Activated CD4-positive, alpha-beta memory T cell treated with anti-CD3 and anti-CD28 coated beads, Interleukin-2, amount 10 ng/mL, durations not matched to agents 7 days and 5 days (primary cell): ENCODE measurements at regions not wholly inside any gene's neighbourhood (a gene's known extent, or its start where the extent isn't known, plus 50 kb on each side); places are given as distances from the start of the nearest gene placed in this dataset.
"Not testable (repeated sequence)": the region's sequence is repeated elsewhere in the genome, so short reads cannot be mapped to it uniquely, and the experiment has no call there.

ENCODE experiments used
- CTCF ChIA-PET: fragments of 350-600 bp; sonication (Branson Sonifier 250); formaldehyde crosslinking; loops from one replicate; lab custom pipeline; 2021; ENCODE audit warnings: antibody characterized with exemption, inconsistent platforms; lab: Charles Lee
- POLR2A ChIA-PET: fragments of 350-600 bp; sonication (Branson Sonifier 250); formaldehyde crosslinking; loops from one replicate; lab custom pipeline; 2021; ENCODE audit warnings: antibody characterized with exemption; lab: Charles Lee
- DNase-seq: peaks from one replicate; pipeline ENCODE4 v3.0.0-alpha.2; 2020
- H3K27ac Mint-ChIP-seq: one replicate; pipeline ENCODE4 v1.8.0; 2021; ENCODE audit warnings: mild to moderate bottlenecking, mixed read lengths
- H3K27me3 Mint-ChIP-seq: one replicate; pipeline ENCODE4 v1.8.0; 2021; ENCODE audit warnings: mixed read lengths
- H3K36me3 Mint-ChIP-seq: one replicate; pipeline ENCODE4 v1.8.0; 2021; ENCODE audit warnings: low read depth, mixed read lengths
- H3K4me1 Mint-ChIP-seq: one replicate; pipeline ENCODE4 v1.8.0; 2021; ENCODE audit warnings: mixed read lengths
- H3K4me3 Mint-ChIP-seq: one replicate; pipeline ENCODE4 v1.8.0; 2021; ENCODE audit warnings: mild to moderate bottlenecking, mixed read lengths
- H3K9me3 Mint-ChIP-seq: one replicate; pipeline ENCODE4 v1.8.0; 2021; ENCODE audit warnings: mixed read lengths

DNA sequence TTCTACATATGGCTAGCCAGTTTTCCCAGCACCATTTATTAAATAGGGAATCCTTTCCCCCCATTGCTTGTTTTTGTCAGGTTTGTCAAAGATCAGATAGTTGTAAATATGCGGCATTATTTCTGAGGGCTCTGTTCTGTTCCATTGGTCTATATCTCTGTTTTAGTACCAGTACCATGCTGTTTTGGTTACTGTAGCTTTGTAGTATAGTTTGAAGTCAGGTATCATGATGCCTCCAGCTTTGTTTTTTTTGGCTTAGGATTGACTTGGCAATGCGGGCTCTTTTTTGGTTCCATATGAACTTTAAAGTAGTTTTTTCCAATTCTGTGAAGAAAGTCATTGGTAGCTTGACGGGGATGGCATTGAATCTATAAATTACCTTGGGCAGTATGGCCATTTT lies 60.0 kb upstream of the GPC3 start:
- DNase-seq, H3K4me3 Mint-ChIP-seq, POLR2A ChIA-PET, H3K4me1 Mint-ChIP-seq, CTCF ChIA-PET, H3K36me3 Mint-ChIP-seq, H3K27me3 Mint-ChIP-seq, H3K27ac Mint-ChIP-seq, H3K9me3 Mint-ChIP-seq: not testable (repeated sequence)

GRCh38 chrX:134067107-134067506 lies 81.7 kb upstream of the GPC3 start:
- CTCF ChIA-PET, H3K4me3 Mint-ChIP-seq, H3K36me3 Mint-ChIP-seq, H3K4me1 Mint-ChIP-seq, POLR2A ChIA-PET, H3K9me3 Mint-ChIP-seq, H3K27me3 Mint-ChIP-seq, DNase-seq, H3K27ac Mint-ChIP-seq: not testable (repeated sequence)

GRCh38 chrX:134071899-134072298 lies 86.5 kb upstream of the GPC3 start:
- CTCF ChIA-PET, POLR2A ChIA-PET, H3K27me3 Mint-ChIP-seq: not testable (repeated sequence)

GRCh38 chrX:134073341-134073740 lies 87.9 kb upstream of the GPC3 start:
- no peak for DNase-seq
- Mint-ChIP-seq H3K9me3 (peaks cover 3% of the 10 kb centered on the region), H3K27me3 (no peaks in the 10 kb centered on the region), H3K36me3 (no peaks in the 10 kb centered on the region), H3K27ac (no peak overlapping the region), H3K4me1 (no peaks in the 10 kb centered on the region), H3K4me3 (no peak overlapping the region)
- ChIA-PET POLR2A (no interaction called here), CTCF (no interaction called here)

More at GRCh38 chrX:134071899-134072298, 86.5 kb upstream of the GPC3 start:
- not testable (repeated sequence) for H3K4me1 Mint-ChIP-seq, H3K27ac Mint-ChIP-seq, H3K9me3 Mint-ChIP-seq, H3K4me3 Mint-ChIP-seq, DNase-seq, H3K36me3 Mint-ChIP-seq

GRCh38 chrX:134074151-134074550 lies 88.8 kb upstream of the GPC3 start:
- no peak for DNase-seq
- H3K27me3 Mint-ChIP-seq = no peaks in the 10 kb centered on the region
- H3K36me3 Mint-ChIP-seq = no peaks in the 10 kb centered on the region
- POLR2A ChIA-PET = no interaction called here
- H3K9me3 Mint-ChIP-seq = peaks cover 3% of the 10 kb centered on the region
- H3K27ac Mint-ChIP-seq = no peak overlapping the region
- no peak overlapping the region for H3K4me3 Mint-ChIP-seq
- H3K4me1 Mint-ChIP-seq = no peaks in the 10 kb centered on the region
- CTCF ChIA-PET = no interaction called here

DNA sequence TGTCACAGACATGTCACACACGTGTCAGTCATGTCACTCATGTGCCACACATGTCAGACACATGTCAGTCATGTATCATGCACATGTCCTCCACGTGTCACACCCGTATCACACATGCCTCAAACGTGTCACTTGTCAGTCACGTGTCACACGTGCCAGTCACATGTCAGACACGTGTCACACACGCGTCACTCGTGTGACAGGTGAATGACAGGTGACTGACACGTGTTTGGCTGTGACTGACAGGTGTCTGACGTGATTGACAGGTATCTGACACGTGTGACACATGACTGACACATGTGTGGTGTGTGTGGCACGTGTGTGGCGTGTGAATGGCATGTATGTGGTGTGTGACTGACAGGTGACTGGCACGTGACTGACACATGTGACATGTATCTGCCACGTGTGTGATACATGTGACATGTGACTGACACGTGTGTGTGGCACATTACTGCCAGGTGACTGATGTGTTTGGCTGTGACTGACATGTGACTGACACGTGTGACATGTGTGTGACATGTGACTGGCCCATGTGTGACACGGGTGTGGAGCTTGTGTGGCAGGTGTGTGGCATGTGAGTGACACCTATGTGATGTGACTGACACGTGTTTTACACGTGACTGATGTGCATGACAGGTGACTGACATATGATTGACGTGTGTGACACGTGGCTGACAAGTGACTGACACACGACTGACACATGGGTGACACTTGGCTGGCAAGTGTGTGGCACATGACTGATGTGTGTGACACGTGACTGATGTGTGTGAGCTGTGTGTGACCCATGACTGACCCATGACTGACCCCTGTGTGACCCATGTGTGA lies 90.7 kb upstream of the GPC3 start:
- ChIA-PET POLR2A (no interaction called here), CTCF (no interaction called here)
- peaks cover 3% of the 10 kb centered on the region for H3K9me3 Mint-ChIP-seq
- H3K4me3 Mint-ChIP-seq = no peak overlapping the region
- no peak for DNase-seq
- no peaks in the 10 kb centered on the region for H3K27me3 Mint-ChIP-seq
- H3K36me3 Mint-ChIP-seq = no peaks in the 10 kb centered on the region
- H3K27ac Mint-ChIP-seq = no peak overlapping the region
- H3K4me1 Mint-ChIP-seq = no peaks in the 10 kb centered on the region

DNA sequence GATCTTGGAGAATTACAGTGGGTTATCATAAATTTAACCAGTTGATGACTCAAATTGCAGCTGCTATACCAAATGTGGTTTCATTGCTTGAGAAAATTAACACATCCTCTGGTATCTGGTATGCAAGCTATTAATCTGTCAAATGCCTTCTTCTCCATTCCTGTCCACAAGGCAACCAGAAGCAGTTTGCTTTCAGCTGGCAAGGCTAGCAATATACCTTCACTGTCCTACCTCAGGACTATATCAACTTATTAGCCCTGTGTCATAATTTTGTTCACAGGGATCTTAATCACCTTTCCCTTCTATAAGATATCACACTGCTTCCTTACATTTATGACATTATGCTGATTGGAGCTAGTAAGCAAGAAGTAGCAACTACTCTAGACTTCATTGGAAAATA lies 110.0 kb upstream of the GPC3 start:
- no peaks in the 10 kb centered on the region for H3K36me3 Mint-ChIP-seq

GRCh38 chrX:134101636-134102035 lies 116.2 kb upstream of the GPC3 start:
- no peak for DNase-seq
- H3K4me1 Mint-ChIP-seq = no peaks in the 10 kb centered on the region
- ChIA-PET POLR2A (no interaction called here), CTCF (interaction anchor here (0.9 kb wide), 1 partner anchor 295 kb away, joined by 6 read pairs; no protein-coding TSS in a partner anchor)
- H3K27me3 Mint-ChIP-seq = no peaks in the 10 kb centered on the region
- no peak overlapping the region for H3K4me3 Mint-ChIP-seq
- no peaks in the 10 kb centered on the region for H3K36me3 Mint-ChIP-seq
- H3K9me3 Mint-ChIP-seq = no peaks in the 10 kb centered on the region
- H3K27ac Mint-ChIP-seq = no peak overlapping the region

More for the DNA sequence above, 110.0 kb upstream of the GPC3 start:
- no peaks in the 10 kb centered on the region for H3K4me1 Mint-ChIP-seq
- H3K9me3 Mint-ChIP-seq = no peaks in the 10 kb centered on the region
- H3K4me3 Mint-ChIP-seq = no peak overlapping the region
- ChIA-PET POLR2A (no interaction called here), CTCF (no interaction called here)
- H3K27me3 Mint-ChIP-seq = no peaks in the 10 kb centered on the region
- no peak overlapping the region for H3K27ac Mint-ChIP-seq
- DNase-seq = no peak

- POLR2A ChIA-PET = no interaction called here
- H3K27ac Mint-ChIP-seq = no peak overlapping the region
- H3K36me3 Mint-ChIP-seq = no peaks in the 10 kb centered on the region
- no peak overlapping the region for H3K4me3 Mint-ChIP-seq
- CTCF ChIA-PET = no interaction called here
- no peaks in the 10 kb centered on the region for H3K4me1 Mint-ChIP-seq
- peaks cover 1% of the 10 kb centered on the region for H3K27me3 Mint-ChIP-seq
- no peak for DNase-seq
- H3K9me3 Mint-ChIP-seq = no peaks in the 10 kb centered on the region
These were observed 121.7 kb upstream of the CCDC160 start for GRCh38 chrX:134115270-134115669.

DNA sequence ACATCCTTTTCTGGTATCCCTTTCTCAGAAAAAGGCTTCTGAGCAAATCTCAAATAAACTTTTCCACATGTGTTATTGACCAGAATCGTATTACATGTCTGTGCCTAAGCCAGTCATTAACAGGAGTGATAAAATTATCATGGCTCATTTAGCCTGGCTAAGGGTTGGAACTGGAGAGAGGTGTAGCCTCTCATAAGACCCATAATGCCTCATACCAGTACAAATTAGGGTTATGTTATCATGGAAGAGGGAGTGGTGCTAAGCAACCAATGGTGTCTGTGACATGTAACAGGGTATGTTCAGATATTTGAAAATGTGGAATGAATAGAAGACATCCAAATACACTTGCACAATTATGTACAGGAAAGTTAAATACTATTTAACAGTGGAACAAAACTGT lies 99.6 kb upstream of the CCDC160 start:
- no peaks in the 10 kb centered on the region for H3K36me3 Mint-ChIP-seq
- no peak overlapping the region for H3K27ac Mint-ChIP-seq
- ChIA-PET CTCF (no interaction called here), POLR2A (no interaction called here)
- H3K27me3 Mint-ChIP-seq = peaks cover 13% of the 10 kb centered on the region
- H3K4me3 Mint-ChIP-seq = no peak overlapping the region
- H3K4me1 Mint-ChIP-seq = no peaks in the 10 kb centered on the region
- DNase-seq = no peak
- H3K9me3 Mint-ChIP-seq = no peaks in the 10 kb centered on the region

GRCh38 chrX:134139090-134139489 lies 97.9 kb upstream of the CCDC160 start:
- ChIA-PET POLR2A (no interaction called here), CTCF (no interaction called here)
- no peak overlapping the region for H3K4me3 Mint-ChIP-seq
- DNase-seq = no peak
- H3K27me3 Mint-ChIP-seq = peaks cover 13% of the 10 kb centered on the region
- H3K27ac Mint-ChIP-seq = no peak overlapping the region
- H3K9me3 Mint-ChIP-seq = no peaks in the 10 kb centered on the region
- H3K4me1 Mint-ChIP-seq = peaks cover 2% of the 10 kb centered on the region
- no peaks in the 10 kb centered on the region for H3K36me3 Mint-ChIP-seq

GRCh38 chrX:134144231-134144630 lies 92.8 kb upstream of the CCDC160 start:
- POLR2A ChIA-PET = interaction anchor here (0.7 kb wide), 1 partner anchor 43 kb away, joined by 4 read pairs; no protein-coding TSS in a partner anchor
- Mint-ChIP-seq H3K4me1 (peaks cover 4% of the 10 kb centered on the region), H3K27me3 (peaks cover 9% of the 10 kb centered on the region), H3K4me3 (no peak overlapping the region), H3K27ac (no peak overlapping the region), H3K36me3 (no peaks in the 10 kb centered on the region), H3K9me3 (no peaks in the 10 kb centered on the region)
- CTCF ChIA-PET = interaction anchor here (0.8 to 2.5 kb wide), 6 partner anchors 14 to 352 kb away, joined by 3 to 6 read pairs (median 4); no protein-coding TSS in a partner anchor
- no peak for DNase-seq

DNA sequence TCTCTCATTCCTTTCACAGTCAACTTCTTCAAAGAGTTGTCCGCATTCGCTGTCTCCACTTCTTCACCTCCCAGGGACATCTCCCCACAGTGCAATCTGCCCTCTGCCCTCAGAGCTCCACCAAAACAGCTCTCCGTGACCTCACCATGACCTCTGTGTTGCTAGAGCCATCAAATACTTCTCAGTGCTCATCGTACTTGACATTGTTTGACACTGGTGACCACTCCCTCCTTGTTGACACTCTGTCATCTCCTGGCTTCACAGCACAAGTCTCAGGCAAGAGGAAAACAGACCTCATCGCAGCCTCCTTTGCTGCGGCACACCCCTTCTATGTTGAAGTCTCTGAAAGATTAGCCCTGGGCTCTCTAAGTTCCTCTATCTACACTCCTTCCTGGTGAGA lies 90.5 kb upstream of the CCDC160 start:
- H3K9me3 Mint-ChIP-seq = no peaks in the 10 kb centered on the region
- ChIA-PET CTCF (interaction anchor here (1.2 kb wide), 1 partner anchor 40 kb away, joined by 3 read pairs; no protein-coding TSS in a partner anchor), POLR2A (no interaction called here)
- H3K4me3 Mint-ChIP-seq = no peak overlapping the region
- H3K4me1 Mint-ChIP-seq = peaks cover 4% of the 10 kb centered on the region
- no peaks in the 10 kb centered on the region for H3K27me3 Mint-ChIP-seq
- DNase-seq = no peak
- no peaks in the 10 kb centered on the region for H3K36me3 Mint-ChIP-seq
- H3K27ac Mint-ChIP-seq = no peak overlapping the region

GRCh38 chrX:134148172-134148692 lies 88.8 kb upstream of the CCDC160 start:
- no peaks in the 10 kb centered on the region for H3K9me3 Mint-ChIP-seq
- H3K4me1 Mint-ChIP-seq = peaks cover 3% of the 10 kb centered on the region
- POLR2A ChIA-PET = no interaction called here
- no peaks in the 10 kb centered on the region for H3K27me3 Mint-ChIP-seq
- CTCF ChIA-PET = no interaction called here
- H3K4me3 Mint-ChIP-seq = no peak overlapping the region
- no peak overlapping the region for H3K27ac Mint-ChIP-seq
- no peak for DNase-seq
- no peaks in the 10 kb centered on the region for H3K36me3 Mint-ChIP-seq
